GM18511 (cell line): ENCODE measurements at regions not wholly inside any gene's neighbourhood (a gene's known extent, or its start where the extent isn't known, plus 50 kb on each side); places are given as distances from the start of the nearest gene placed in this dataset.

Experiments
- ATAC-seq: cut with Tn5 transposase; IDR thresholded peaks from one replicate; pipeline ENCODE4 v1.9.1; 2021; ENCODE audit warnings: mild to moderate bottlenecking, moderate library complexity; ENCODE audit not compliant: unreplicated experiment

DNA sequence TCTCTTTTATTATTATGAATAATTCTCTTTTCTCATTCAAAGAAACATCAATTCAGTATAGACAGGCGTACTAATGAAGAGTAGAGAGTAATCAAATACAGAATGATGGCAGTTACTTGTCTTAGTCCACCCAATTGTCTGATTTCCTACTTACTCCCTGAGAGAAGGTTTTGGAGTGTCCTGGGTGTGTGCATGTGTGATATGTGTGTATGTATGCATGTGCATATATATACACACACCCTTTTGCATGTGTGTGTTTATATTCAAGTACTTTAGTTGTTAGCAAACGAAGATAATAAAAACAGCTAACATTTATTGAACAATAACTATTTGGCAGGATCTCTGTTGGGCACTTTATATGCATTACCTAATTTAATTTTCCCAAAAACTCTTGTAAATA, 63.2 kb upstream of the CCDC190 start:
- no peak for ATAC-seq

DNA sequence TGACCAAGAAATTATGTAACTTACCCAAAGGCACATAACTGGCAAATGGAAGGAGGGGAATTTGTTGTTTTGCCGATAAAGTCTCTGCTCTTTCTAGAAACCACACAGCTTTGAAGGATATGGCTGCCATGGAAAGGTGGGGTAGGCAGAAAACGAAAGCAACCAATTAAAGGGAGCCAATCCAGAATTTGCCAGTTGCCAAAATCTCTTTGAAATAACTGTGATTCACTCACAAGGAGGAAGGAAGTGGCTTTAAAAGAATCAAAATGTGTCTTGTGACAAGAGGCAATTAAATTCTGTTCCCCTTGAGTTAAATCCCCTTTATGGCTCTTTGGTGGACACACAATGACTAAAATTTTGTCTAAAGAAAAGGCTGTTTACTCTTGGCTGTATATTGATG, 61.2 kb upstream of the CCDC190 start:
- no peak for ATAC-seq

DNA sequence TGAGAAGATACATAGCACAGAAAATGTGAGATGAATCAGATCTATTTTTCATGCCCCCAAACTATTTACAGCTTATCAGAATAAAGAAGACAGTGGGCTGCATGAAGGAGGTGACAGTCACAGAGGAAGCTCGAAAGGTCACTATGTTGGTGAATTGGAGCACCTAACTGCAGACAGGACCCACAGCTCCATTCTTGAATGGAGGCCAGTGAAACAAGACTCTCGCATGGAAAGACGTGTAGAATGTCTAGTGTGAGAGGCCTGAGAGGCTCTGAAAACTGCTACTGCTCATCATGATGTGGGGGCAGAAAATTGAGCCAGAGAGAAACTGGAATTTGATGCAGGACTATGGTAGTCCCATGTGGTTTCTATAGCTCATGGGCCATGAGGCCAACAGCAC, 60.3 kb upstream of the CCDC190 start:
- no peak for ATAC-seq

DNA sequence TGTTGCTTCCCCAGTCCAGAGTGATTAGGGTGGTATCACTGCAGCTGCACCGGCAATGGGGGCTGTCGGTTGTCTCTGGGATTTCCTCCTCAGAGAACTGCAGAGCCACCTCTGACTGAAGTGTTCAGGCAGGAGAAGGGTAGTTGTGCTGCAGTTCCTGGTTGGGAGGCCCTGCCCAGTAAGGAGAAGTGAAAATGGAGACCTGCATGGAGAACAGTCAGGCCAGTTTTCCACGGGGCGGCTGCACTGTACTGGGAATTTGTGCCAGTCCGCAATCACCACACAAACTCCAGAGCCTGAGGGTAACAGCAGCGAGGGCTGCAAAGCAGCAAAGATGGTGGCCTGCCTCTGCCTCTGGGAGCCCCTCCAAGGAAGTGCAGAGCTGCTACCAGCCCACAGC, 58.1 kb upstream of the CCDC190 start:
- ATAC-seq: no peak

DNA sequence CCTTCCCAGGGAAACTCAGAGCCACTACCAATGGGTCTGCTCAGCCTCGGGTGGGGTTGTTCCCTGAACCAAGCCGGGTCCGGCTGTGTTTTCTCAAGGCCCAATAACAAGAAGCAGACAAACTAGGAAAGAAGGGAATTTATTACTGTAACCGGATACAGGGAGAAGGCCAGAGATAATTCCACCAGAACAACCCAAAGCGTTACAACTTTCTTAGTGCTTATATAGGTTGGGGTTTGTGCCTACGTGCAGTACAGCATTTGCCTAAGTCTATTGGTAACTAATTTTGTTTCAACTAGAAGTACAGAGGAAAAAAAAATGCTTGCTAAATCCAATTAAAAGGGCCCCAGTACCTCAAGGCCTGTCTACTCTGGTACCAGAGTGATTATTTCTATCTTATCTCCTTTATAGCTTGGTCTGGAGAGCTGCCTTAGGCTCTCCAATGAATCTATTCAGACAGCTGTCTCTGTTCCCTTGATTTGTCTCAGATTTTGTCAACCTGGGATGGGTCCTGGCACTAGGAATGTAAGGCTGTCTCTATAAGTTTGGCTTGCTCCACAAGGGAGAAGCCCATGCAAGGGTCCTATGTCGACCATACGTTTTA, 57.3 kb upstream of the CCDC190 start:
- ATAC-seq: no peak

DNA sequence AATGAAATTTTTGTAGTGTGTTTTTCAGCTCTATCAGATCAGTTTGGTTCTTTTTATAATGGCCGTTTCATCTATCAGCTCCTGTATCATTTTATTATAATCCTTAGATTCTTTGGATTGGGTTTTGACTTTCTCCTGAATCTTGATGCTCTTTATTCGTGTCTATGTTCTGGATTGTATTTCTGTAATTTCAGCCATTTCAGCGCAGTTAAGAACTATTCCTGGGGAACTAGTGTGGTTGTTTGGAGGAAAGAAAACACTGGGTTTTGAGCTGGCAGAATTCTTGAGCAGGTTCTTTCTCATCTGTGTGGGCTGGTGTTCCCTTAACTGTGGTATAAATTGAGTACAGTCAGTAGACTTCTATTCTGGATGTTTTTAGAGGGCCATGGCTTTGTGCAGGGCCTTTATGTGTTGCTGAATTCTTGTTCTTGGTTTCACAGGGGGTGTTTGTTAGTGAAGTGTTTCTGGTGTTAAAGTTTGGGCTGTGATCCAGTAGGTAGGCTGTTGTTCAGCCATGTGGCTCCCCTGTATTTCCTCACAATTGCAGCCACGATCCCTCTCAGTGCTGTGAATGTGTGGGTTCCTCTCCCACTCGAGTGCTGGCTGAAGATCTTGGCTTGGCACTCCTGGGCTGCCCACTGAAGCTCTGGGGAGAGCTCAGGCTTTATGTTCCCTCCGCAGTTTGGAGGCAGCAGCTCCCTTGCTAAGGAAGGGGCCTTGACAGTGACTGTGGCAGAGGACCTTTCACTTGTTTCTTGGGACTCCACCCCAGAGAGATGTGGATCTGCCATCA, 56.0 kb upstream of the CCDC190 start:
- ATAC-seq: no peak

DNA sequence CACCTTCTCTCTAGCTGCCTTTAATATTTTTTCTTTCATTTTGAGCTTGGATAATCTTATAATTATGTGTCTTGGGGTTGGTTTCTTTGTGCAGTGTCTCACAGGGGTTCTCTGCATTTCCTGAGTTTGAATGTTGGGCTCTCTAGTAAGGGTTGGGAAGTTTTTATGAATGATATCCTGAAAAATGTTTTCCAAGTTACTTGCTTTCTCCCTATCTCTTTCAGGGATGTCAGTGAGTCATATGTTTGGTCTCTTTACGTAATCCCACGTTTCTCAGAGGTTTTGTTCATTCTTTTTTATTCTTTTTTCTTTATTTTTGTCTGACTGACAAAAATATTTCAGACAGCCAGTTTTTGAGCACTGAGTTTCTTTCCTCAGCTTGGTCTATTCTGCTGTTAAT, 55.4 kb upstream of the CCDC190 start:
- ATAC-seq: no peak

DNA sequence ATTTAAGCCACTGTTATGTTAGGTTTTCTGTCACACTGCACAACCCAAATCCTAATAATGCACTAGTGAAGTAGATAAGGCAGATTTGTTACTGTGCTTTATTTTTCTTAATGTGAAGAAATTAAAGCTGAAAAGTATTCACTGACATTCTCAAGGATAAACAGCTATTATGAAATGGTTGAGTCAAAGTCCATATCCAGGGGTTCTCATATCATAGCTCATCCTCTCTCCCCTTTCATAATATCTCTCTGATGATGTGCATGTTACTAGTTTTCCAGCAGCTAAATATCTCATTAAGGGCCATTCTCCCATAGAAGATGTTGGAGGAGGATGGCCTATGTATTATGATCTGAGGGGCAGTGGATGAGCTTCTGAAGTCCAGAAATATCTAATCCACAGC, 53.6 kb upstream of the CCDC190 start:
- no peak for ATAC-seq

DNA sequence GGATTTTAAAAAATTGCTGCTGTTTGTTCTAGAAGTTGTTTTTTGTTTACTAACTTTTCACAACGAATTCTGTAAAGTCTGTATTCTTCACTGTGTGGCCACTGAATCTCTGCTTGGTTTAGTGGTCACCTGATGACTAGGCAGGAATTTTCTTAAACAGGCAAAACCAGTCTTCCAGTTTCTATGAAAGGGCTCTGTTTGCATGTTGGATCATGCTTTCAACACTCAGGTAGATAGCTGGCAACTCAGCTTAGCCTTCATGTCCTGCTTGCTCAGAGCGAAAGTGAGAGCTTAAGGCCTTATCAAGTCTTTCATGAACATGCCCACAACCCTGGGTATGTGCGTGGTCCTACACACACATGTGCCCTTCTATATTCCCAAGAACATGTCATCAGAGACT, 52.4 kb upstream of the CCDC190 start:
- ATAC-seq: no peak

DNA sequence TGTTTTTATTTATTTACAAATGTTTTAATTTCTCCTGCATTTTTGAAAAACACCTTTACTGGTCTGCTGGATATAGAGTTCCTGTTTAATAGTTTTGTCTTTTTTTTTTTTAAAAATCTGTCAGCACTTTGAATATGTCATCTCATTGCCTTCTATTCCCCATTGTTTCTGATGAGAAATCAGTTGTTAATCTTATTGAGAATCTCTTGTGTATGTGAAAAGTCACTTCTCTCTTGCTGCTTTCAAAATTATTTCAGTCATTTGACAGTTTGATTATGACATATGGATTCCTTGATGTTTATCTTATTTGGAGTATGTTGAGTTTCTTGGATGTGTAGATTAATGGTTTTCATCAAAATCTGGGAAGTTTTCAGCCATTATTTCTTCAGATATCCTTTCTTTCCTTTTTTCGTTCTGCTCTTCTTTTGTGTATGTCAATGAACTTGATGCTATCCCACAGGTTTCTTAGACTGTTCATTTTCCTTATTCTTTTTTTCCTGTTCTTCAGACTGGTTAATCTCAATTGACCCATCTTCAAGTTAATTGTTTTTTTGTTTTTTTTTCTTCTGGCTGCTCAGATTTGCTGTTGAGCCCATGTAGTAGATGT, 51.2 kb upstream of the CCDC190 start:
- ATAC-seq: no peak
